Neural cell (in vitro differentiated cells): ENCODE measurements at regions not wholly inside any gene's neighbourhood (a gene's known extent, or its start where the extent isn't known, plus 50 kb on each side); places are given as distances from the start of the nearest gene placed in this dataset.

Experiments
- CTCF ChIP-seq: fragments of 450-650 bp; IDR thresholded peaks from 2 replicates; pipeline ENCODE4 v1.5.1; 2014; ENCODE audit warnings: antibody characterized with exemption, mild to moderate bottlenecking, moderate library complexity; ENCODE audit not compliant: poor library complexity, severe bottlenecking
- EP300 ChIP-seq: fragments of 450-650 bp; conservative IDR thresholded peaks from 2 replicates; pipeline ENCODE4 v1.6.1; 2014; ENCODE audit warnings: antibody characterized with exemption, mild to moderate bottlenecking, moderate library complexity; ENCODE audit not compliant: poor library complexity, severe bottlenecking
- EZH2 ChIP-seq: fragments of 200-600, 300-800 bp; shearing (Covaris generic), sonication (generic); IDR thresholded peaks from 2 replicates; pipeline ENCODE4 v1.6.1; 2014; ENCODE audit warnings: antibody characterized with exemption, low read length, borderline replicate concordance, mild to moderate bottlenecking; ENCODE audit not compliant: insufficient read depth, poor library complexity, severe bottlenecking
- MXI1 ChIP-seq: fragments of 450-650 bp; conservative IDR thresholded peaks from 2 replicates; pipeline ENCODE4 v1.6.1; 2014; ENCODE audit warnings: antibody characterized with exemption, mild to moderate bottlenecking; ENCODE audit not compliant: poor library complexity, severe bottlenecking
- POLR2AphosphoS5 ChIP-seq: IDR thresholded peaks from 2 replicates; pipeline ENCODE4 v1.6.1; 2012
- RAD21 ChIP-seq: fragments of 450-650 bp; conservative IDR thresholded peaks from 2 replicates; pipeline ENCODE4 v1.6.1; 2014; ENCODE audit warnings: antibody characterized with exemption, mild to moderate bottlenecking, moderate library complexity
- REST ChIP-seq: IDR thresholded peaks from 2 replicates; pipeline ENCODE4 v1.6.1; 2012; ENCODE audit warnings: borderline replicate concordance
- SMC3 ChIP-seq: fragments of 450-650 bp; conservative IDR thresholded peaks from 2 replicates; pipeline ENCODE4 v1.6.1; 2014; ENCODE audit warnings: antibody characterized with exemption, mild to moderate bottlenecking, moderate library complexity; ENCODE audit not compliant: poor library complexity
- TAF1 ChIP-seq: IDR thresholded peaks from 2 replicates; pipeline ENCODE4 v1.6.1; 2012; ENCODE audit warnings: low read depth

GRCh38 chr2:10190255-10190654 lies 67.7 kb downstream of the RRM2 start:
- no peak for TF ChIP-seq CTCF
- TF ChIP-seq EZH2: no peak
- TF ChIP-seq POLR2AphosphoS5: no peak
- TF ChIP-seq TAF1: no peak
- TF ChIP-seq MXI1: no peak
- TF ChIP-seq REST: no peak
- TF ChIP-seq RAD21: no peak
- TF ChIP-seq EP300: no peak
- no peak for TF ChIP-seq SMC3
